ENCODE measurements at regions not wholly inside any gene's neighbourhood (a gene's known extent, or its start where the extent isn't known, plus 50 kb on each side); places are given as distances from the start of the nearest gene placed in this dataset.
"Not testable (repeated sequence)": the region's sequence is repeated elsewhere in the genome, so short reads cannot be mapped to it uniquely, and the experiment has no call there.

GRCh38 chr4:55696424-55696823 is 60.3 kb upstream of the NMU start:
- DNase-seq (ENCODE audit: low read depth, low spot score), result not testable (repeated sequence)

DNA sequence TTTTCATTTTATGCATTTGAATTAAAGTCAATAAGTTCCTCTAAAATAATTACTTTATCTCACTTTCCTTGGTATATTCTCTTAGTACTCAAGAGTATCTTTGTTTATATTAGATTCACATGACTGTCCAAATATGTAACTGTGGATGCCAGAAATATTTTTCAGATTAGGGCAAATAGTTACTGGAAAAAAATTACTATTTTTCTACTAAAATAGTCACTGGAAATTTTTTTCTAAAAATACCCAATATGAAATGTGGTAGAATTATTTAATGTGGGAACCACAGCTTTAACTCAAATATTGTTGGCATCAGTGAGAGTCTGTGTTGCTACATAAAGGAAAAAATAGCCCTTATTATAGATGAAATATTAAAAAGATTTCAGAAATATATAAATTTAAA is 70.4 kb upstream of the NMU start:
- no peak for DNase-seq (ENCODE audit: low read depth, low spot score)

DNA sequence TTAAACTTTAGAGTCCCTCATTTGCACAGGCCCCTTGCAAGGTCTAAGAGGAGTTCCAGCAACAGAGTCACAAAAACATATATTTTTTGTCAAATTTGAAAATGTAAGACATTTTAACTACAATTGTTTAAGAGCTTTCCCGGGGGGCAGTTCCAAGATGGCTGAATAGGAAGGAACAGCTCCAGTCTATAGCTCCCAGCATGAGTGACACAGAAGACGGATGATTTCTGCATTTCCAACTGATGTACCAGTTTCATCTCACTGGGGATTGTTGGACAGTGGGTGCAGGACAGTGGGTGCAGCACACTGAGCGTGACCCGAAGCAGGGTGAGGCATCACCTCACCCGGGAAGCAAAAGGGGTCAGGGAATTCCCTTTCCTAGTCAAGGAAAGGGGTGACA is 71.4 kb upstream of the NMU start:
- no peak for DNase-seq (ENCODE audit: low read depth, low spot score)

- not testable (repeated sequence) for DNase-seq (ENCODE audit: low read depth, low spot score)
These were observed 71.9 kb upstream of the NMU start for GRCh38 chr4:55707991-55708390.

DNA sequence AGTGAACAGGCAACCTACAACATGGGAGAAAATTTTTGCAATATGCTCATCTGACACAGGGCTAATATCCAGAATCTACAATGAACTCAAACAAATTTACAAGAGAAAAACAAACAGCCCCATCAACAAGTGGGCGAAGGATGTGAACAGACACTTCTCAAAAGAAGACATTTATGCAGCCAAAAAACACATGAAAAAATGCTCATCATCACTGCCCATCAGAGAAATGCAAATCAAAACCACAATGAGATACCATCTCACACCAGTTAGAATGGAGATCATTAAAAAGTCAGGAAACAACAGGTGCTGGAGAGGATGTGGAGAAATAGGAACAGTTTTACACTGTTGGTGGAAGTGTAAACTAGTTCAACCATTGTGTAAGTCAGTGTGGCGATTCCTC is 76.7 kb upstream of the NMU start:
- not testable (repeated sequence) for DNase-seq (ENCODE audit: low read depth, low spot score)

DNA sequence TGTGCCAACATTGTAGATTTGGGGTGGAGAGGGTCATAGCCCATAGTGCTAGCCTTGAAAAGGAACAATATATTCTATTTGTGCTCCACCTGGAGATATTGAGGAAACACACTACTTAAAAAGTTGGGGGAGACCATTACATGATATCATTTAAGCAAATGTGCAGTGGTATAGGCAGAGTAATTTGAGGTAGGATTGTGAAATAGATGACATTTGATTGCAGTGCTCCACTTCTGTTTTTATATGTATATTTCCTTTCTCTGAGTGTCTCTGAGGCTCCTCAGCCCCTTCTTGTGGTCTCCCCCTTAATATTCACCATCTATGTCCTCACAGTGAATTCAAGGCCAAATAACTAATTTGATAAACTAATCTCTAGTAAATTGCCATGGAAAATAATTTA is 85.6 kb upstream of the NMU start:
- no peak for DNase-seq (ENCODE audit: low read depth, low spot score)

DNA sequence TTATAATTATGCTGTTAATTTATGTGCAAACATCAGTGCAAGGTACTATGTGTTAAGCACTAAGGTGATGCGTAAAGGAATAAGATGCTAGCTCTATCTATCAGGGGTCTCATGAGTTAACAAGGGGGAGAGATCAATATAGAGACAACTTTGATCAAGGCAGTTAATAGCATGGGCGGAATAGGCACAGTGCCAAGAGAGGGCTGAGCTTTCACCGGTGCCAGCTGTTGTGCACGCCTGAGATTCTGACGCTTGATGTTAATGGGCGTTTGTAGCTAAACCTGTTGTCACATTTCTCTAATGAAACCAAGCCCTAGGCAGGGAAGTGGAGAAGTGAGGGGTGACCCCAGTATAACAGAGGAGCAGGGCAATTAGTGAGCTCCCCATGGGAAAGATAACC is 86.0 kb upstream of the NMU start:
- DNase-seq (ENCODE audit: low read depth, low spot score), result no peak

GRCh38 chr4:55723403-55723802 is 87.3 kb upstream of the NMU start:
- no peak for DNase-seq (ENCODE audit: low read depth, low spot score)

- DNase-seq (ENCODE audit: low read depth, low spot score), result no peak
These were observed 89.0 kb upstream of the NMU start for GRCh38 chr4:55725057-55725456.

DNA sequence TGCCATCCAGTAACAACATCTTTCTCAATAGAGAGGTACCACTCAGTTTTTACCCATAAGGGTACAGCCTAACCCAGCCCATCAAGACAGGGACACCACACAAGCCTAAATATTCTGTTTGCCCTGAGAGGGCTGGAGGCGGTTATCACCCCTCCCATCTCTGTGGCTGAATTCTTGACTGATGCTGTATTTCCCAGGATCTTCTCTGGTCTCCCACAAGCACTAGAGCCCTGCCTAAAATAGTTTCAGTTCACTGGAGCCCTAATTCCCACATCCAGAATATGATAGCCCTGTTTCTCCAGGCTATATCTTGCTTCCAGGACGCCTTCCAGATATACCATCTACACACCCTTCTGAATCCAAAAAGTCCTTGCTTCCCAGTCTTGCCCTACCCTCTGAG is 91.6 kb upstream of the NMU start:
- no peak for DNase-seq (ENCODE audit: low read depth, low spot score)

- DNase-seq (ENCODE audit: low read depth, low spot score), result no peak
These were observed 90.0 kb upstream of the EXOC1L start for GRCh38 chr4:55729351-55730279.

DNA sequence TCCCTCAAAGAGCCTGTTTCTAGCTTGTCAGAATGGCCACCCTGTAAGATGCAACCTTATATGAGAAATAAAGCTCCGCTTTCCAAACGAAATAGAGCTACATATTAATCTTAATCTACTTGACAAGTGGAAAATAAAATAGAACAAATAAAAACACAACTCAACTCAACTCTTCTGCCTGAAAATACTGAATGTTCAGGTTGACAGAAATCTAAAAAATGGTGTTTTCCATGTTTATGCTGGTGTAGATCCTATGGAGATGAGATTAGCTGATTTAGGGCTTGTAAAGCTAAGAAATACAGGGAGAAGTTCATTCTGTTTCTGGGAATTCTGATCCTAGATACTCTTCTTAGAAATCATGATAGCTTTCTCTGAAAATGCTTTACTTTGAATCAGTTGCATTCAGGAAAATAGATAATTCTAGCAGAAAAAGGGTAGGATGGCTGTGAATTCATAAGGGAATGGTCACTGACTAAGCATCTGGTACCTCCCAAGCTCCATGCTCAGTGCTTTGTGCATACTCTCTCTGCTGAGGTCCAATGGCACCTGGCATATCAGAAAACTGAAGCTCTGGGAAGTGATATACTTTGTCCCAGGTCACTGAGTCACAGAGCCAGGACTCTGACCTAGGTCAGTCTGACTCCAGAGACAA is 89.2 kb upstream of the EXOC1L start:
- no peak for DNase-seq (ENCODE audit: low read depth, low spot score)

- DNase-seq (ENCODE audit: low read depth, low spot score), result no peak
These were observed 87.6 kb upstream of the EXOC1L start for GRCh38 chr4:55731959-55732358.

- no peak for DNase-seq (ENCODE audit: low read depth, low spot score)
These were observed 86.7 kb upstream of the EXOC1L start for GRCh38 chr4:55732864-55733263.

DNA sequence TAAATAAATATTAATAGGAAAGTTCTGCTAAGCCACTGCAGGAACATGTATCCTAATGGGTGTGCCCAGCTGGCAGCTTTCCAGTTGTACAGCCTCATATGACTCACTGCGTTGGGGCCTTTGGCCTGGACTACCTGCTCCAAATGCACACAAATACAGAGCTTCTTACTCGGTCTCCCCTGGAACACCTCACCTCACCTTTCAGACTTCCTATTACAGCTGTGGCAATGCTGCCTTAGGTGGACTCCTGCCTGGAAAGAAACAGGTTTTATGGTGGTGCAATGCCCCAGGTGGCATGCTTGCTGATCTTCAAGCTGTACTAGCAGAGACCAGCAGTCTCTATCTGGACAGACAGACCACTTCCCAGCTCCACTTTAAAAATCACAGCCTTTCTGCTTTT is 85.7 kb upstream of the EXOC1L start:
- DNase-seq (ENCODE audit: low read depth, low spot score), result no peak

DNA sequence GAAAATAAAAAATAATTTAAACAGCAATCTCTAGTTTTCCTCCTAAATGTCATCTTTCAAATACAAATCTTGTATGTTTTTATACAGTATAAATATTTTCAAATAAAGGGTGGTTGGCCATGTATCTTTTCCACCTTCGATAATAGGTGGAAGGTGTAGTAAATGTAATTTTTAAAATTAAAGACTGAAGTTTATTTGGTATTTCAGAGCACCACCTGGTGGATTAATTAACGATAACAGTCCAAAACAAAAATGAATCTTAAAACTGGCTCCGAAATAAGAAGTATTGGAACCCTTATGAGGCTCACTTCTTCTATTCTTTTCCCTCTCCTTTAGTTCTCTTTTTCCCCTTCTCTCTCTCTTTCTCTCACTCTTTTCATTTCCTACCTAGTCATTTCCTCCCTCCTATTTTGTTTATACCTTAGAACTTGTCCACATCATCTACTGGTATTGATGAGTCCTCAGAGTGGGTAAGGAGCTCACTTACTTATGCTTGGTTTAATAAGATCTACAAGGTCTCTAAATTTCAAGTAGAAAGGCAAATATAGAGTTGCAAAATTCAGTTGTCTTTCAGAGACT is 82.9 kb upstream of the EXOC1L start:
- DNase-seq (ENCODE audit: low read depth, low spot score), result no peak

DNA sequence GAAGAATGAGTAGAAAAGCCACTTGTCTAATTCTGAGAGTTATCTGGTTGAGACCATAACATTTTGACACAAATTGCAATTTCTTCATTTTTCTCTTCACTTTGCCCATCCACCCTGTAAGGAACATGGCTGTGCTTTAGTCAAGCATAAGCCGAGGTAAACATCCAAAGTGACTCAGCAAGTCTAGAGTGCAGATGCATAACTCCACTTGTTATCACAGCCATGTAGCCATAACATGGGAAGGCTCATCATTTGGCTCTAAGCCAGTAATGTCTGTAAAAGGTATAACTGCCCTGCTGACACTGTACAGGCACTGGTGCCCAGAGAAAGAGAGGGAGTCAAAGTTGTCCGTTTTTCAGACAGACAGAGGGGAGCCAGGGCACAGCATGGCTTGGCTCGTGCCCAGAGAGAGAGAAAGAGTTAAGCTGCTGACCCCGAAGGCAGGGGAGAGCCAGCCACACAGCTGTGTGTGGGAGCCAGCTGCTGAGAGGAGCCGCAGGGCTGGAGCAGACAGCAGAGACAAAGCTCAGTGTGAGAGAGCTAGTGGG is 76.9 kb upstream of the EXOC1L start:
- DNase-seq (ENCODE audit: low read depth, low spot score), result no peak

DNA sequence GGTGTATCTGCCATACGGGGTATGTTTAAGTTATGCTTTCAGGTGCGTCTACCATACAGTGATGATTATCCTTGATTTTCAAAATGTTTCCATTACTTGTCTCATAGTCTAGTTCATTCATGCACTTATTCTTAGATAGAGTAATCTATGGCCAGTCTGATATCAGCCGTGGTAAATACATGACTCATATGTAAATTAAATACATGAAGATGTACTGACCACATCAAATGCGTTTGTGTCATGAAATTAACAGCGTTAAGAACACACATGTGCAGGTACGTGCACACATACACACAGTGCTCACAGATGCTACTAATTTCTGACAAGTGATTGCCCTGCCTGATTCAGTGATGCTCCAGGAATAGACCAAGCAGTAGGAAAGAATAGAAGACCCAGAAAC is 75.2 kb upstream of the EXOC1L start:
- DNase-seq (ENCODE audit: low read depth, low spot score), result no peak

DNA sequence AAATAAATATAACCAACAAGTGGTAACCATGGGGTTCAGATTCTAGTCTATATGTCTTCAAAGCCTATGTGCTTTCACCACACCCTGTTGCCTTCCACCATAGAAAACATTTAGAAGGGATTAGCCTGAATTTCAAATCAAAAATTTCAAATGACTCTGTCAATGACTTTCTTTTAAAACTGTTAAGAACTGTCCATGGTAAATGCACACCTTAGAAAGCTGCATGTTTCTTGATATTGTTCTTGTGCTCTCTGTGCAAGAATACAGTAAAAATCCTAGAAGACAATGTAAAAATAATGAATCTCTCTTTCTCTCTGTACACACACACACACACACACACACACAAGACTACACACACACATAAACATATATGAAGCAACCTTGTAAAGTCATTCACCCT is 74.6 kb upstream of the EXOC1L start:
- no peak for DNase-seq (ENCODE audit: low read depth, low spot score)

DNA sequence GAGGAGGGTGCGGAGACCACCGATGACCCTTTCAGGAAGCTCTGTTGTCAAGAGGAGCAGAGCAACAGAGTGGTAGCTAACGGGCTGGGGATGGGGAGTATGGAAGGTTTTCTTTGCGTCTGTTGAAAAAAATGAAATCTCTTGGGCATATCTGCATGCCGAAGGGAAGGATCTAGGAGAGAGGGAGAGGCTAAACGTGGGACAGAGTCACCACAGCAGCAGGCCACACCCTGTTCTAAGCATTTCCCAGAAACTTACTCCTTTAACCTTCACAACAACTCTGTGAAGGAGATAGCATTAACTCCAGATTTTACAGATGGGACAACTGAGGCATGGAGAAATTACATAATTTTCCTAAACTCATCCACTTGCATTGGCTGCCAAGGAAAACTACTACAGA is 71.8 kb upstream of the EXOC1L start:
- no peak for DNase-seq (ENCODE audit: low read depth, low spot score)

GRCh38 chr4:55749666-55750065 is 69.9 kb upstream of the EXOC1L start:
- no peak for DNase-seq (ENCODE audit: low read depth, low spot score)

DNA sequence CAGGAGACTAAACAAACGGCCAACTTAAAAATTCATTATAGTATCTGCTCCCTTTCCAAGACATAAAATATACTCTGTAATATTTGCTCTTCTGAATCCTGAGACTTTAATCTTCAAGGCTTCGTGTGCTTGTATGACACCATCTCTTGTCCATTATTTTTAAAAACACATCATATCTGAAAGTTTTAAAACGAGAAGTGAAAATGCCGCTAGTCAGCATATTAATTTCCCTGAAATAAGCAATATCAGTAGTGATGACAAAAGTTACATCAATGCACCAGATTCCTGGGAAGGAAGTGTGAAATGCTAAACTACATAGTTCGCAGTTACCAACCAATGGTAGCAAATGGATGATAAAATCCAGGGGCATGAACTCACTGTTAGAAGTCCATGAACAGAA is 66.8 kb upstream of the EXOC1L start:
- no peak for DNase-seq (ENCODE audit: low read depth, low spot score)
